ENCODE measurements at regions not wholly inside any gene's neighbourhood (a gene's known extent, or its start where the extent isn't known, plus 50 kb on each side); places are given as distances from the start of the nearest gene placed in this dataset.

GRCh38 chr1:90339811-90340210 is 344.9 kb downstream of the ZNF326 start:
- no peak for TF ChIP-seq CTCF (IDR thresholded peaks at IDR 0.05; ENCODE audit: unreplicated experiment in 3 of 3)
- peaks cover 28% of the 10 kb centered on the region for H3K4me1 Mint-ChIP-seq
- H3K4me3 Mint-ChIP-seq, result no peak overlapping the region
- no peaks in the 10 kb centered on the region for H3K27me3 Mint-ChIP-seq (ENCODE audit: low read depth)
- H3K27ac Mint-ChIP-seq, result no peak overlapping the region
- H3K36me3 Mint-ChIP-seq (ENCODE audit: low read depth), result no peaks in the 10 kb centered on the region
- H3K9me3 Mint-ChIP-seq, result no peaks in the 10 kb centered on the region

- H3K4me1 Mint-ChIP-seq, result peaks cover 18% of the 10 kb centered on the region
- H3K27me3 Mint-ChIP-seq (ENCODE audit: low read depth), result no peaks in the 10 kb centered on the region
- H3K9me3 Mint-ChIP-seq, result peaks cover under 1% of the 10 kb centered on the region
- no peak for TF ChIP-seq CTCF (IDR thresholded peaks at IDR 0.05; ENCODE audit: unreplicated experiment in 3 of 3)
- no peak overlapping the region for H3K27ac Mint-ChIP-seq
- no peaks in the 10 kb centered on the region for H3K36me3 Mint-ChIP-seq (ENCODE audit: low read depth)
- no peak overlapping the region for H3K4me3 Mint-ChIP-seq
These were observed 341.8 kb downstream of the ZNF326 start for GRCh38 chr1:90336552-90337324.

- Mint-ChIP-seq H3K9me3 (peaks cover 2% of the 10 kb centered on the region), H3K36me3 (ENCODE audit: low read depth) (no peaks in the 10 kb centered on the region), H3K4me1 (peaks cover 9% of the 10 kb centered on the region), H3K27ac (no peak overlapping the region), H3K4me3 (no peak overlapping the region), H3K27me3 (ENCODE audit: low read depth) (no peaks in the 10 kb centered on the region)
- no peak for TF ChIP-seq CTCF (IDR thresholded peaks at IDR 0.05; ENCODE audit: unreplicated experiment in 3 of 3)
These were observed 340.6 kb downstream of the ZNF326 start for GRCh38 chr1:90335558-90335957.

GRCh38 chr1:90334137-90334536 is 339.2 kb downstream of the ZNF326 start:
- Mint-ChIP-seq H3K27me3 (ENCODE audit: low read depth) (no peaks in the 10 kb centered on the region), H3K4me1 (peaks cover 5% of the 10 kb centered on the region), H3K9me3 (peaks cover 2% of the 10 kb centered on the region), H3K36me3 (ENCODE audit: low read depth) (no peaks in the 10 kb centered on the region), H3K4me3 (no peak overlapping the region), H3K27ac (no peak overlapping the region)
- TF ChIP-seq CTCF (IDR thresholded peaks at IDR 0.05; ENCODE audit: unreplicated experiment in 3 of 3), result no peak

- no peaks in the 10 kb centered on the region for H3K36me3 Mint-ChIP-seq (ENCODE audit: low read depth)
- H3K9me3 Mint-ChIP-seq, result no peaks in the 10 kb centered on the region
- peaks cover 20% of the 10 kb centered on the region for H3K4me1 Mint-ChIP-seq
- no peak overlapping the region for H3K4me3 Mint-ChIP-seq
- no peak for TF ChIP-seq CTCF (IDR thresholded peaks at IDR 0.05; ENCODE audit: unreplicated experiment in 3 of 3)
- peaks cover 4% of the 10 kb centered on the region for H3K27me3 Mint-ChIP-seq (ENCODE audit: low read depth)
- no peak overlapping the region for H3K27ac Mint-ChIP-seq
These were observed 330.3 kb downstream of the ZNF326 start for GRCh38 chr1:90325168-90325567.

- Mint-ChIP-seq H3K9me3 (no peaks in the 10 kb centered on the region), H3K27ac (no peak overlapping the region), H3K4me1 (peaks cover 26% of the 10 kb centered on the region), H3K36me3 (ENCODE audit: low read depth) (no peaks in the 10 kb centered on the region), H3K27me3 (ENCODE audit: low read depth) (peaks cover 4% of the 10 kb centered on the region), H3K4me3 (no peak overlapping the region)
- no peak for TF ChIP-seq CTCF (IDR thresholded peaks at IDR 0.05; ENCODE audit: unreplicated experiment in 3 of 3)
These were observed 327.3 kb downstream of the ZNF326 start for GRCh38 chr1:90322186-90322585.
